HepG2 (cell line): ENCODE measurements at regions not wholly inside any gene's neighbourhood (a gene's known extent, or its start where the extent isn't known, plus 50 kb on each side); places are given as distances from the start of the nearest gene placed in this dataset.

Experiments used
- AHR ChIP-seq: IDR thresholded peaks from 2 replicates; pipeline ENCODE4 v1.6.1; 2018; ENCODE audit warnings: missing genetic modification reagents, missing compliant biosample characterization
- CBX5 ChIP-seq: sonication (generic); formaldehyde crosslinking; IDR thresholded peaks from 2 replicates; pipeline ENCODE4 v1.4.0; 2020; ENCODE audit warnings: missing genetic modification reagents, borderline replicate concordance
- CHCHD3 ChIP-seq: sonication (generic); formaldehyde crosslinking; IDR thresholded peaks from 2 replicates; pipeline ENCODE4 v1.8.0; 2022; ENCODE audit warnings: mild to moderate bottlenecking, missing genetic modification reagents, moderate library complexity
- NONO ChIP-seq, 2 experiments: fragments of 450-650 bp in 1 of 2; sonication (generic) in 1 of 2; formaldehyde crosslinking in 1 of 2; IDR thresholded peaks in 1 of 2; conservative IDR thresholded peaks in 1 of 2; 2 replicates each; pipeline versions ENCODE4 v1.6.1 to v1.8.0; 2017 to 2022; ENCODE audit warnings: mild to moderate bottlenecking in 1 of 2, missing genetic modification reagents in 1 of 2, moderate library complexity in 1 of 2
- RBAK ChIP-seq: sonication (generic); formaldehyde crosslinking; IDR thresholded peaks from 2 replicates; pipeline ENCODE4 v1.5.1; 2020; ENCODE audit warnings: mild to moderate bottlenecking, missing genetic modification reagents
- SMC3 ChIP-seq: IDR thresholded peaks from 2 replicates; pipeline ENCODE4 v1.6.1; 2011; ENCODE audit warnings: low read length, improper control_type of control experiment
- SRSF4 ChIP-seq: fragments of 200-400 bp; formaldehyde crosslinking; IDR thresholded peaks from one replicate; pipeline ENCODE4 v1.6.1; 2018; ENCODE audit warnings: mild to moderate bottlenecking, low read depth, low read length, moderate library complexity; ENCODE audit not compliant: poor library complexity, severe bottlenecking
- STAG1 ChIP-seq: sonication (generic); formaldehyde crosslinking; IDR thresholded peaks from 2 replicates; pipeline ENCODE4 v1.4.0; 2020; ENCODE audit warnings: missing genetic modification reagents
- U2AF2 ChIP-seq: fragments of 200-400 bp; formaldehyde crosslinking; IDR thresholded peaks from 2 replicates; pipeline ENCODE4 v1.6.1; 2017; ENCODE audit warnings: low read depth, mild to moderate bottlenecking, low read length
- ZBTB21 ChIP-seq: sonication (generic); formaldehyde crosslinking; IDR thresholded peaks from 2 replicates; pipeline ENCODE4 v1.4.0; 2020; ENCODE audit warnings: missing genetic modification reagents
- ZGPAT ChIP-seq: IDR thresholded peaks from 2 replicates; pipeline ENCODE4 v1.6.1; 2016; ENCODE audit warnings: mild to moderate bottlenecking
- ZNF598 ChIP-seq: sonication (generic); formaldehyde crosslinking; IDR thresholded peaks from 2 replicates; pipeline ENCODE4 v1.5.1; 2020; ENCODE audit warnings: mild to moderate bottlenecking, missing genetic modification reagents, borderline replicate concordance
- ZNF883 ChIP-seq: sonication (generic); formaldehyde crosslinking; IDR thresholded peaks from 2 replicates; pipeline ENCODE4 v1.5.1; 2020; ENCODE audit warnings: mild to moderate bottlenecking, missing genetic modification reagents; ENCODE audit errors: not compliant biosample characterization

DNA sequence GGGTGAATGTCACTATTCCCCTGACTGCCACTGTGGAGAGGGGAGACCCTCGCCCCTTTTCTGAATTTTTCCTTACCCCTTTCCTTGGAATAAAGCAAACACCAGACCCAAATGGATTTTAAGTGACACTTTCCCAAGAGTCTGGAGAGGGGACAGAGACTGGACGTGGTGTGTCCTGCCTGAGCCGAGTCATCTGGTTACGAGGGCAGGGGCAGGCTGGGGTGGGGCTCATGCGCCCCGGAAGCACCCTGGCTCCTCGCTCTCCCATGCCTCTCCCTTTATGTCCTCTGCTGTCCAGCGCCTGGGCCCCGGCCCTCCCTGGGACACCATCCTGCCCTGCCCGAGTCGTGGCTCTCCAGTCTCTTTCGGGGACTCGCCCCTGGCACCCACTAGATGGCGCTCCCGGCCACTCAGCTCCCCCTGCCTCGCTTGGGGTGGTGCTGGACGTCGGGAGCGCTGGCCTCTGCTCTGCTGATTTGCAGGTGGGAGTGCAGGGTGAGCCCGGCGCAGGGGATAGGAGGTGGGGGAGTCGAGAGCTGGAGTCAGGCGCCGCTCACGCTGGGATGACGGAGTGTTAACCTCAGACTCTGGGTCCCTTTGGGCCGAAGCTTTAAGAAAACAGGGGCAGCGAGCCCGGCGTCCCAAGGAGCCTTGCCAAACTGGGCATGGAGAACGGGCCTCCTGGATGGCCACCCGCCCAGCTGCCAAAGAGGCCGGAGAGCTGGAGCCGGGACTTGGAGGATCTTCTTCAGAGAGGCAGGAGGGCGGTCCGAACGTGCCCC lies 89.8 kb downstream of the RPS6KA4 start (continued):
- TF ChIP-seq NONO (IDR thresholded peaks at IDR 0.05), result no peak
- TF ChIP-seq NONO (CRISPR knock-in tag; conservative IDR thresholded peaks at IDR 0.05), result 0 out of 2 replicates have a peak, but pooled peaks have one; percentile 29
- 0 out of 2 replicates have a peak, but pooled peaks have one; percentile 25 for TF ChIP-seq RBAK (CRISPR knock-in tag)
- no peak for TF ChIP-seq U2AF2
- TF ChIP-seq CHCHD3 (CRISPR knock-in tag), result 0 out of 2 replicates have a peak, but pooled peaks have one; percentile 38
- peak; percentile 23; the same call in 1 of the 2 replicates for TF ChIP-seq AHR
- no peak for TF ChIP-seq ZBTB21 (CRISPR knock-in tag)
- peak; percentile 12; the same call in 1 of the 2 replicates for TF ChIP-seq SMC3
- 0 out of 2 replicates have a peak, but pooled peaks have one; percentile 10 for TF ChIP-seq ZGPAT (CRISPR knock-in tag)
- TF ChIP-seq CBX5, result peak; percentile 38; the same call in 1 of the 2 replicates
- TF ChIP-seq ZNF883 (CRISPR knock-in tag), result peak; percentile 39
- TF ChIP-seq STAG1, result peak; percentile 75
- TF ChIP-seq SRSF4, result no peak
- 0 out of 2 replicates have a peak, but pooled peaks have one; percentile 17 for TF ChIP-seq ZNF598
